DND-41 (cell line): ENCODE measurements at regions not wholly inside any gene's neighbourhood (a gene's known extent, or its start where the extent isn't known, plus 50 kb on each side); places are given as distances from the start of the nearest gene placed in this dataset.

Experiments used
- ATAC-seq: fragments of 200-7000 bp; cut with Tn5 transposase; 3 replicates; pipeline ENCODE4 v1.9.1; 2021; ENCODE audit warnings: low read depth; ENCODE audit not compliant: insufficient read depth
- DNase-seq: peaks from one replicate; pipeline ENCODE4 v3.0.0-alpha.2; 2020
- H2AFZ ChIP-seq: 2 replicates; pipeline ENCODE4 v1.6.0; 2012; ENCODE audit warnings: low read depth, low read length
- H3K27ac ChIP-seq: 2 replicates; pipeline ENCODE4 v1.5.1; 2012; ENCODE audit warnings: low read length, inconsistent platforms
- H3K27me3 ChIP-seq: fragments of 200-600 bp; sonication (generic); 2 replicates; pipeline ENCODE4 v1.6.0; 2012; ENCODE audit warnings: low read length, mild to moderate bottlenecking, inconsistent platforms; ENCODE audit not compliant: insufficient read depth, poor library complexity
- H3K36me3 ChIP-seq: 2 replicates; pipeline ENCODE4 v1.5.1; 2012; ENCODE audit warnings: low read length, inconsistent platforms; ENCODE audit not compliant: insufficient read depth
- H3K4me1 ChIP-seq: 2 replicates; pipeline ENCODE4 v1.5.1; 2012; ENCODE audit warnings: mild to moderate bottlenecking, low read length; ENCODE audit not compliant: insufficient read depth
- H3K4me2 ChIP-seq: 2 replicates; pipeline ENCODE4 v1.6.0; 2012; ENCODE audit warnings: mild to moderate bottlenecking, moderate library complexity, low read length, inconsistent platforms; ENCODE audit not compliant: insufficient read depth
- H3K4me3 ChIP-seq, 2 experiments: fragments of 200-600 bp in 1 of 2; shearing (Covaris generic) in 1 of 2; 2 replicates each; pipeline ENCODE4 v1.5.1; 2012 to 2016; ENCODE audit warnings: inconsistent platforms in 2 of 2, low read length in 2 of 2, mild to moderate bottlenecking in 2 of 2, low read depth in 1 of 2, moderate library complexity in 1 of 2
- H3K79me2 ChIP-seq: 2 replicates; pipeline ENCODE4 v1.6.0; 2012; ENCODE audit warnings: low read length, inconsistent platforms; ENCODE audit not compliant: insufficient read depth
- H3K9ac ChIP-seq: 2 replicates; pipeline ENCODE4 v1.6.0; 2012; ENCODE audit warnings: low read depth, mild to moderate bottlenecking, inconsistent platforms, low read length, moderate library complexity
- H3K9me3 ChIP-seq: 2 replicates; pipeline ENCODE4 v1.5.1; 2012; ENCODE audit warnings: low read length, moderate library complexity, mild to moderate bottlenecking, inconsistent platforms; ENCODE audit not compliant: insufficient read depth, severe bottlenecking
- H4K20me1 ChIP-seq: 2 replicates; pipeline ENCODE4 v1.6.0; 2012; ENCODE audit warnings: low read length; ENCODE audit not compliant: insufficient read depth
- CTCF ChIP-seq: IDR thresholded peaks from 2 replicates; pipeline ENCODE4 v1.5.1; 2012; ENCODE audit warnings: borderline replicate concordance, low read length, moderate library complexity, mild to moderate bottlenecking; ENCODE audit not compliant: poor library complexity, severe bottlenecking; ENCODE audit errors: extremely low read depth
- EZH2 ChIP-seq: IDR thresholded peaks from 3 replicates; pipeline ENCODE4 v1.6.1; 2012; ENCODE audit warnings: borderline replicate concordance, low read depth, mild to moderate bottlenecking, moderate library complexity, low read length, inconsistent platforms; ENCODE audit not compliant: severe bottlenecking

GRCh38 chr12:85681333-85681732 lies 154.9 kb downstream of the RASSF9 start:
- Histone ChIP-seq H3K4me3 (no peak overlapping the region), H2AFZ (no peak overlapping the region), H4K20me1 (no peaks in the 10 kb centered on the region), H3K36me3 (no peaks in the 10 kb centered on the region), H3K4me1 (no peaks in the 10 kb centered on the region), H3K4me2 (no peak overlapping the region), H3K9me3 (peaks cover 7% of the 10 kb centered on the region), H3K79me2 (no peaks in the 10 kb centered on the region), H3K27ac (no peak overlapping the region), H3K27me3 (no peaks in the 10 kb centered on the region), H3K9ac (no peak overlapping the region)
- TF ChIP-seq EZH2 (no peak), CTCF (no peak)
- DNase-seq (no peak), ATAC-seq (no peak)

GRCh38 chr12:85683051-85683450 lies 153.2 kb downstream of the RASSF9 start:
- no peak for DNase-seq
- H4K20me1 ChIP-seq, result no peaks in the 10 kb centered on the region
- H3K27ac ChIP-seq, result no peak overlapping the region
- H3K27me3 ChIP-seq, result no peaks in the 10 kb centered on the region
- H3K4me1 ChIP-seq, result no peaks in the 10 kb centered on the region
- H3K36me3 ChIP-seq, result no peaks in the 10 kb centered on the region
- no peaks in the 10 kb centered on the region for H3K79me2 ChIP-seq
- TF ChIP-seq CTCF (no peak), EZH2 (no peak)
- no peak for ATAC-seq
- H2AFZ ChIP-seq, result no peak overlapping the region
- peaks cover 7% of the 10 kb centered on the region for H3K9me3 ChIP-seq
- no peak overlapping the region for H3K9ac ChIP-seq
- no peak overlapping the region for H3K4me2 ChIP-seq
- H3K4me3 ChIP-seq, result no peak overlapping the region

GRCh38 chr12:85688837-85689236 lies 147.4 kb downstream of the RASSF9 start:
- no peaks in the 10 kb centered on the region for H3K4me1 ChIP-seq
- no peak overlapping the region for H2AFZ ChIP-seq
- H3K4me2 ChIP-seq, result no peak overlapping the region
- no peaks in the 10 kb centered on the region for H3K9me3 ChIP-seq
- ATAC-seq, result no peak
- TF ChIP-seq EZH2, result no peak
- no peak for TF ChIP-seq CTCF
- H3K27me3 ChIP-seq, result no peaks in the 10 kb centered on the region
- H3K79me2 ChIP-seq, result no peaks in the 10 kb centered on the region
- H3K4me3 ChIP-seq, result no peak overlapping the region
- DNase-seq, result no peak
- no peaks in the 10 kb centered on the region for H4K20me1 ChIP-seq
- H3K27ac ChIP-seq, result no peak overlapping the region
- H3K9ac ChIP-seq, result no peak overlapping the region
- H3K36me3 ChIP-seq, result no peaks in the 10 kb centered on the region

GRCh38 chr12:85690146-85690545 lies 146.1 kb downstream of the RASSF9 start:
- ATAC-seq (no peak), DNase-seq (no peak)
- Histone ChIP-seq H3K79me2 (no peaks in the 10 kb centered on the region), H3K4me2 (no peak overlapping the region), H3K4me3 (no peak overlapping the region), H3K9ac (no peak overlapping the region), H3K9me3 (no peaks in the 10 kb centered on the region), H3K27me3 (no peaks in the 10 kb centered on the region), H2AFZ (no peak overlapping the region), H3K36me3 (no peaks in the 10 kb centered on the region), H3K4me1 (no peaks in the 10 kb centered on the region), H4K20me1 (no peaks in the 10 kb centered on the region), H3K27ac (no peak overlapping the region)
- TF ChIP-seq EZH2, result no peak
